ENCODE measurements at regions not wholly inside any gene's neighbourhood (a gene's known extent, or its start where the extent isn't known, plus 50 kb on each side); places are given as distances from the start of the nearest gene placed in this dataset.

DNA sequence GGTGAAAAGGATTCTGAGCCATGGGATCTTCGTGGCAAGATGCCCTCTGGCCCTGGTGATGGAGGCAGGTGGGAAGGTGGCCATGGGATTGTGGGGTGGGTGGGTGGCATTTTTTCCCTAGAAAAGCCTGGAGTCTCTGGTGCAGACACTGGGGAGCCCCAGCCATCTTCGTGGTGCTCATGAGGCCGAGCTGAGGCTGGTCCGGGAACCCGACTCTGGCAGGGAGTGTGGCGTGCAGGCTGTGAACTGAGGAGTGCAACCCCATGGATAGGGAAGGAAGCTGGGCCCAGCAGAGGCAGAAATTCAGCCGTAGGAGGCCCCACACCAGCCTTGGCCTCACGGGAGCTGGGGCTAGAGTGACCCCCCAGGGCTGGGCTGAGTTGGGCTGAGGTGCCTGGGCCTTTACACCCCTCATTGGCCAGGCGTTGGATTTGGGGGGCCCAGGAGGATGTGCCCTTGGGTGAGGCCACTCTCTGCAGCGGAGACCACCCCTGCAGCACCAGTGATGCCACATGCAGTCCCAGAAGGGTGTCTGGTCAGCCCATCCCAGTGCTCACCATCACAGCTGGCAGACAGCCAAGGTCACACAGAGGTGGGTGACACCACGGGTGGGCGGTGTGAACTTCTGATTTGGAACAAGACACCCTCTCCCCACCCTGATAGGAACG, 115.6 kb upstream of the HDAC4 start:
- H3K27me3 ChIP-seq (replicated peaks; ENCODE audit: control insufficient read depth, insufficient read depth, low read length): no peaks in the 10 kb centered on the region; the same call in 1 of the 2 replicates
- no peak for TF ChIP-seq CTCF (IDR thresholded peaks at IDR 0.05; ENCODE audit: insufficient read depth, low read length, poor library complexity, severe bottlenecking)
- no peaks in the 10 kb centered on the region for H3K36me3 ChIP-seq (ENCODE audit: control insufficient read depth, insufficient read depth, low read length)
- no peak for DNase-seq (ENCODE audit: extremely low read depth, insufficient read length)
- no peak overlapping the region for H3K4me3 ChIP-seq (replicated peaks; ENCODE audit: low read depth, low read length)

- Histone ChIP-seq H3K4me3 (replicated peaks; ENCODE audit: low read depth, low read length) (no peak overlapping the region), H3K36me3 (ENCODE audit: control insufficient read depth, insufficient read depth, low read length) (no peaks in the 10 kb centered on the region), H3K27me3 (replicated peaks; ENCODE audit: control insufficient read depth, insufficient read depth, low read length) (no peaks in the 10 kb centered on the region; the same call in 1 of the 2 replicates)
- TF ChIP-seq CTCF (IDR thresholded peaks at IDR 0.05; ENCODE audit: insufficient read depth, low read length, poor library complexity, severe bottlenecking): no peak
- DNase-seq (ENCODE audit: extremely low read depth, insufficient read length): no peak
These were observed 114.1 kb upstream of the HDAC4 start for GRCh38 chr2:239514754-239515530.

DNA sequence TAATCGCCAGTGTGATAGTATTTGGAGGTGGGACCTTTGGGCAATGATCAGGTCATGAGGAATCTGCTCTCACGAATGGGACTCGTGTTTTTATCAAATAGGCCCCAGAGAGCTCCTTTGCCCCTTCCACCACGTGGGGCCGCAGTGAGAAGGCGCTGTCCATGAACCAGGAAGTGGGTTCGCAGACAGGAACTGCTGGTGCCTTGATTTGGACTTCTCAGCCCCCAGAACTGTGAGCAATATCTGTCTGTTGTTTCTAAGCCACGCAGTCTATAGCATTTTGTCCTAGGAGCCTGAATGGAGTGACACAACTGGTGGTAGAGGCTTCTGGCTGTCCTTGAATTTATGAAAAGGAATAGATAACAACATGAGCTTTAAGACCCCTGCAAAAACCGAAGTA, 111.2 kb upstream of the HDAC4 start:
- DNase-seq (ENCODE audit: extremely low read depth, insufficient read length): no peak
- Histone ChIP-seq H3K27me3 (replicated peaks; ENCODE audit: control insufficient read depth, insufficient read depth, low read length) (no peaks in the 10 kb centered on the region; the same call in 1 of the 2 replicates), H3K36me3 (ENCODE audit: control insufficient read depth, insufficient read depth, low read length) (no peaks in the 10 kb centered on the region), H3K4me3 (replicated peaks; ENCODE audit: low read depth, low read length) (no peak overlapping the region)
- no peak for TF ChIP-seq CTCF (IDR thresholded peaks at IDR 0.05; ENCODE audit: insufficient read depth, low read length, poor library complexity, severe bottlenecking)

DNA sequence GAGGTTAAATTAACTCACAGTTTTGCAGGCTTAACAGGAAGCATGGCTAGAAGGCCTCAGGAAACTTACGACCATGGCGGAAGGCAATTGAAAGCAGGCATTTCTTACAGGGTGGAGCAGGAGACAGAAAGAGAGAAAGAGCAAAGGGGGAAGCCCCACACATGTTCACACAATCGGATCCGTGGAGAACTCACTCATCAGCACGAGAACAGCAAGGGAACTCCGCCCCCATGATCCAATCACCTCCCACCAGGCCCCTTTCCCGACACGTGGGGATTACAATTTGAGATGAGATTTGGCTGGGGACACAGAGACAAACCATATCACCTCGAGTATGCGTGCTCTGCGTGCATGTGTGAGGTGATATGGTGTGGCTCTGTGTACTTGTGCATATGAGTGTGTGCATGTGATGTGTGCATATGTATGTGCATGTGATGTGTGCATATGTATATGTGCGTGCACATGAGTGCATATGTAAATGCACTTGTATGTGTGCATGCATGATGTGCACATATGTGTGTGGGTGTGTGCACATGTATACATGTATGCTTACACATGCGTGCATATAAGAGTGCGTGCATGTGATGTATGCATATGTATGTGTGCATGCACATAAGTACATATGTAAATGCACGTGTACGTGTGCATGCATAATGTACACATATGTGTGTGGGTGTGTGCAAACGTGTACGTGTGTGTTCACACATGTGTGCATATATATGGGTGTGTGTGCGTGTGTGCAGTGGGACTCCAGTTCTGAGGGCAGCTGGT, 108.7 kb upstream of the HDAC4 start:
- Histone ChIP-seq H3K36me3 (ENCODE audit: control insufficient read depth, insufficient read depth, low read length) (no peaks in the 10 kb centered on the region), H3K27me3 (replicated peaks; ENCODE audit: control insufficient read depth, insufficient read depth, low read length) (no peaks in the 10 kb centered on the region; the same call in 1 of the 2 replicates), H3K4me3 (replicated peaks; ENCODE audit: low read depth, low read length) (no peak overlapping the region)
- DNase-seq (ENCODE audit: extremely low read depth, insufficient read length): no peak
- TF ChIP-seq CTCF (IDR thresholded peaks at IDR 0.05; ENCODE audit: insufficient read depth, low read length, poor library complexity, severe bottlenecking): no peak

DNA sequence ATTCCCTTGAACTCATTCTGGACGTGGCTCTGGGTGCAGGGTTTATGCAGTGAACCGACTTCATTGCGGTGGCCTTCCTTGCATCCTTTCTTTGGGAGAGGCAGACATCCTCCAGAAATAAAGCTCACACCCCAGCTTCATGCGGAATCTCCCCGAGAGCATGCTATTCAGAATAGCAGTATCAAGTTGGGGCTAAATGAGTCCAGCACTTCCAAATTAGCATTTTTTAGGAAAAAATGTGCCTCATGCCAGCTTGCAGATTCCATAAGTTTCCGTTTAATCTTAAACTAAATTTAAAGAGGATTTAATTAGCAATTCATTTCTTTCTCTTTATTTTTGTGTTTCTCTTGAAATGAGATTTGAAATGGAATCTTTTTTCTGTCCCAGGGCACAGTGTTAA, 107.4 kb upstream of the HDAC4 start:
- no peaks in the 10 kb centered on the region; the same call in 1 of the 2 replicates for H3K27me3 ChIP-seq (replicated peaks; ENCODE audit: control insufficient read depth, insufficient read depth, low read length)
- H3K36me3 ChIP-seq (ENCODE audit: control insufficient read depth, insufficient read depth, low read length): no peaks in the 10 kb centered on the region
- DNase-seq (ENCODE audit: extremely low read depth, insufficient read length): no peak
- H3K4me3 ChIP-seq (replicated peaks; ENCODE audit: low read depth, low read length): no peak overlapping the region
- TF ChIP-seq CTCF (IDR thresholded peaks at IDR 0.05; ENCODE audit: insufficient read depth, low read length, poor library complexity, severe bottlenecking): no peak

Measured in GM06990 (cell line).